ENCODE measurements at regions not wholly inside any gene's neighbourhood (a gene's known extent, or its start where the extent isn't known, plus 50 kb on each side); places are given as distances from the start of the nearest gene placed in this dataset.

DNA sequence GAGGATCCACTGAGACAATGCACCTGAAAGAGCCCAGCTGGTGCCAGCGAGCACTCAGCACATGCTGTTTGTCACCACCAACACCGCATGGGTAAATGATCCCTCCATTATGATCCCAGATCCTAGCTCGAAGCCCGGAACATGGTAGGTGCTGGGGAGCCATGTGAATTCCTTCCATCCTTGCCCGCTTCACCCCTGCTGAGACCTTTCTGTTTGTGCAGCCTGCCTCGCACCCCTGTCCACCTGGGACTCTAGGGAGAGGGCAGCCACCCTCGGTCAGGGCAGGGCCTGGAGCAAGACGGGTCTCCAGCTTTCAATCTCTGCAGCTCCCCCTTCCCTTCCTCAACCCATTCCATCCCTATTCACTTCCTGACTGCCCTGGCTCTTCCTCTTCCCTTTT lies 116.2 kb upstream of the ALX4 start:
- Histone ChIP-seq H3K27ac (no peak overlapping the region), H3K4me1 (no peaks in the 10 kb centered on the region), H3K9me3 (no peaks in the 10 kb centered on the region), H3K27me3 (no peaks in the 10 kb centered on the region), H3K4me3 (no peak overlapping the region), H3K36me3 (replicated peaks in 1 of 2; ENCODE audit: insufficient read depth in 1 of 2, low read depth in 2 of 2) (no peaks in the 10 kb centered on the region)
- WGBS, 2 donors, result 60 to 64% methylated on average over 8 of the region's 8 CpGs
- intact Hi-C loops (cut with DNase I), result no loop called here
- no peak for ATAC-seq
- TF ChIP-seq POLR2A (IDR thresholded peaks at IDR 0.05) (no peak), CTCF (IDR thresholded peaks at IDR 0.05) (no peak)
- no peak for DNase-seq

- intact Hi-C loops (cut with DNase I), result no loop called here
- TF ChIP-seq CTCF (IDR thresholded peaks at IDR 0.05), result no peak
- TF ChIP-seq POLR2A (IDR thresholded peaks at IDR 0.05), result no peak
- ATAC-seq (no peak), DNase-seq (no peak)
- Histone ChIP-seq H3K36me3 (replicated peaks in 1 of 2; ENCODE audit: insufficient read depth in 1 of 2, low read depth in 2 of 2) (no peaks in the 10 kb centered on the region), H3K27me3 (no peaks in the 10 kb centered on the region), H3K9me3 (no peaks in the 10 kb centered on the region), H3K4me3 (no peak overlapping the region), H3K4me1 (no peaks in the 10 kb centered on the region), H3K27ac (no peak overlapping the region)
- WGBS, 2 donors, result 75 to 76% methylated on average over 11 of the region's 11 CpGs
Observed at GRCh38 chr11:44426958-44427357, 117.0 kb upstream of the ALX4 start.

- Histone ChIP-seq H3K27ac (no peak overlapping the region), H3K9me3 (no peaks in the 10 kb centered on the region), H3K4me3 (no peak overlapping the region), H3K27me3 (no peaks in the 10 kb centered on the region), H3K36me3 (replicated peaks in 1 of 2; ENCODE audit: insufficient read depth in 1 of 2, low read depth in 2 of 2) (no peaks in the 10 kb centered on the region), H3K4me1 (no peaks in the 10 kb centered on the region)
- TF ChIP-seq POLR2A (IDR thresholded peaks at IDR 0.05) (no peak), CTCF (IDR thresholded peaks at IDR 0.05) (no peak)
- intact Hi-C loops (cut with DNase I), result no loop called here
- WGBS, 2 donors, result 34 to 44% methylated on average over 8 of the region's 8 CpGs
- no peak for DNase-seq
- ATAC-seq, result no peak
Observed at GRCh38 chr11:44427432-44427831, 117.5 kb upstream of the ALX4 start.

DNA sequence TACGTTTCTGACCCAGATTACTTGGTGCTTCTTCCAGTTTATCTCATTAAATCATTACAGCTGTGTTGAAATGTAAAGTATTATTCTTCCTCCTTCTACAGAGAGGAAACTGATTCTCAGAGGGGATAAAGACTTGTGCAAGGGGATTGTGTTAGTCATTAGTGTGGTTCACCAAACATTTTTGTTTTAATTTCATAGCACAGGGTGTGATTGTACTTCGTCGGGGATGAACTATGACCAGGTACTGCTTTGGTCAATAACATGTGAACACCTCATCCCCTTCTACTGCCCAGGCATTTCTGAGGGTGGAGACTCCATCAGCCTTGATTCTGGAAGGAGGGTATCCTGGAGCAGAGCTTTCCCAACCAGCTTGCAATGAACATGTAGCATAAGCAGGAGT lies 120.2 kb upstream of the ALX4 start:
- Histone ChIP-seq H3K4me1 (no peaks in the 10 kb centered on the region), H3K36me3 (replicated peaks in 1 of 2; ENCODE audit: insufficient read depth in 1 of 2, low read depth in 2 of 2) (no peaks in the 10 kb centered on the region), H3K9me3 (no peaks in the 10 kb centered on the region), H3K4me3 (no peak overlapping the region), H3K27me3 (no peaks in the 10 kb centered on the region), H3K27ac (no peak overlapping the region)
- no peak for TF ChIP-seq CTCF (IDR thresholded peaks at IDR 0.05)
- TF ChIP-seq POLR2A (IDR thresholded peaks at IDR 0.05), result no peak
- DNase-seq, result no peak
- ATAC-seq, result no peak
- 22 to 25% methylated on average over 3 of the region's 3 CpGs for WGBS, 2 donors
- intact Hi-C loops (cut with DNase I), result no loop called here

DNA sequence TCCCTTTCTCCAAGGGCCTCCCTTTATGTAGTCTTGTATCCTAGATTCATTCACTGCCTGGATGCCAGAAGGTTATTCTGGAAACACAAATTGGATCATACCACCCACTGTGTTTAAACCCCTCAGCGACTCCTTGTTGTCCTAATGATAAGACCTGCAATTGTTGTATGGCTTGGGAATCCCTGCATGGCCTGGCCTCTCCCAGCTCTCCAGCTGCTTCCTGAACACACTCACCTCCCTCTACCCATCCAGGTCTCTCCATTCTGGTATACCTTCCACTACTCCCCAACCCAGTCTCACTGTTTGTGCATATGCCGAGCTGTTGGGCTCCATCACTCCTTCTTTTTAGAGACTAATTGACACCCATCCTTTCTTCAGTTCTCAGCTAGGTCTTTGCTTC lies 124.3 kb upstream of the ALX4 start:
- Histone ChIP-seq H3K4me1 (no peaks in the 10 kb centered on the region), H3K27ac (no peak overlapping the region), H3K27me3 (no peaks in the 10 kb centered on the region), H3K36me3 (replicated peaks in 1 of 2; ENCODE audit: insufficient read depth in 1 of 2, low read depth in 2 of 2) (no peaks in the 10 kb centered on the region), H3K4me3 (no peak overlapping the region), H3K9me3 (no peaks in the 10 kb centered on the region)
- intact Hi-C loops (cut with DNase I), result no loop called here
- WGBS, 2 donors, result 36 to 43% methylated on average over 2 of the region's 2 CpGs
- ATAC-seq (no peak), DNase-seq (no peak)
- TF ChIP-seq CTCF (IDR thresholded peaks at IDR 0.05) (no peak), POLR2A (IDR thresholded peaks at IDR 0.05) (no peak)
